CD4-positive, alpha-beta T cell (primary cell): ENCODE measurements at regions not wholly inside any gene's neighbourhood (a gene's known extent, or its start where the extent isn't known, plus 50 kb on each side); places are given as distances from the start of the nearest gene placed in this dataset.

Source experiments
- ATAC-seq: fragments of 200-7000 bp; cut with Tn5 transposase; one replicate; pipeline ENCODE4 v1.10.0; 2022; ENCODE audit warnings: mild to moderate bottlenecking; ENCODE audit not compliant: poor library complexity
- CTCF ChIA-PET: fragments of 350-600 bp; sonication (Branson Sonifier 250); formaldehyde crosslinking; loops from one replicate; lab custom pipeline; 2021; ENCODE audit warnings: antibody characterized with exemption, inconsistent platforms; lab: Charles Lee
- POLR2A ChIA-PET: fragments of 350-600 bp; sonication (Branson Sonifier 250); formaldehyde crosslinking; loops from one replicate; lab custom pipeline; 2021; ENCODE audit warnings: antibody characterized with exemption, inconsistent platforms; lab: Charles Lee
- DNase-seq, 14 experiments: peaks; one replicate each; pipeline ENCODE4 v3.0.0-alpha.2; 2013 to 2020; ENCODE audit warnings: mixed read lengths in 2 of 14
- H3K27ac ChIP-seq, 2 donors: one replicate each; pipeline versions ENCODE4 v1.5.1 to v1.7.0; 2013; ENCODE audit warnings: low read length in 2 of 2, low read depth in 1 of 2, mild to moderate bottlenecking in 1 of 2
- H3K27me3 ChIP-seq, 2 experiments: 1 replicate in 1 of 2; 2 replicates in 1 of 2; pipeline versions ENCODE4 v1.6.1 to v1.7.0; 2013; ENCODE audit warnings: low read length in 2 of 2, control low read depth in 1 of 2, mild to moderate bottlenecking in 1 of 2, moderate library complexity in 1 of 2; ENCODE audit not compliant: insufficient read depth in 2 of 2, control insufficient read depth in 1 of 2
- H3K36me3 ChIP-seq: one replicate; pipeline ENCODE4 v1.6.1; 2013; ENCODE audit warnings: low read length, control low read depth; ENCODE audit not compliant: insufficient read depth
- H3K4me1 ChIP-seq: one replicate; pipeline ENCODE4 v1.6.1; 2013; ENCODE audit warnings: low read length, control low read depth; ENCODE audit not compliant: insufficient read depth
- H3K4me3 ChIP-seq: one replicate; pipeline ENCODE4 v1.5.1; 2013; ENCODE audit warnings: mild to moderate bottlenecking, low read length, moderate library complexity
- H3K9me3 ChIP-seq, 2 experiments: 1 replicate in 1 of 2; 2 replicates in 1 of 2; pipeline versions ENCODE4 v1.6.1 to v1.7.0; 2013; ENCODE audit warnings: low read length in 2 of 2, mild to moderate bottlenecking in 2 of 2, control low read depth in 1 of 2, moderate library complexity in 1 of 2; ENCODE audit not compliant: control insufficient read depth in 1 of 2, insufficient read depth in 1 of 2
- H3K27ac Mint-ChIP-seq: one replicate; pipeline ENCODE4 v1.8.0; 2020; ENCODE audit warnings: mixed read lengths
- H3K27me3 Mint-ChIP-seq: one replicate; pipeline ENCODE4 v1.8.0; 2021; ENCODE audit warnings: mixed read lengths
- H3K36me3 Mint-ChIP-seq: one replicate; pipeline ENCODE4 v1.8.0; 2021; ENCODE audit warnings: low read depth, mixed read lengths
- H3K4me1 Mint-ChIP-seq: one replicate; pipeline ENCODE4 v1.8.0; 2021; ENCODE audit warnings: low read depth, mixed read lengths
- H3K4me3 Mint-ChIP-seq: one replicate; pipeline ENCODE4 v1.8.0; 2020; ENCODE audit warnings: mild to moderate bottlenecking, mixed read lengths
- H3K9me3 Mint-ChIP-seq: one replicate; pipeline ENCODE4 v1.8.0; 2020; ENCODE audit warnings: mixed read lengths
- intact Hi-C, 2 experiments: fragments of 100-400 bp; cut with DNase I in 1 of 2; cut with micrococcal nuclease in 1 of 2; formaldehyde crosslinking; loops; one replicate each; pipeline versions ENCODE4 v1.15.1 to v1.9.0; 2023 to 2025; cut with DNase I, micrococcal nuclease
- TF ChIP-seq, protein P1 (sequence below): fragments of 200-600 bp; IDR thresholded peaks from one replicate; pipeline ENCODE4 v1.8.0; 2022; ENCODE audit warnings: antibody characterized with exemption, mild to moderate bottlenecking

DNA sequence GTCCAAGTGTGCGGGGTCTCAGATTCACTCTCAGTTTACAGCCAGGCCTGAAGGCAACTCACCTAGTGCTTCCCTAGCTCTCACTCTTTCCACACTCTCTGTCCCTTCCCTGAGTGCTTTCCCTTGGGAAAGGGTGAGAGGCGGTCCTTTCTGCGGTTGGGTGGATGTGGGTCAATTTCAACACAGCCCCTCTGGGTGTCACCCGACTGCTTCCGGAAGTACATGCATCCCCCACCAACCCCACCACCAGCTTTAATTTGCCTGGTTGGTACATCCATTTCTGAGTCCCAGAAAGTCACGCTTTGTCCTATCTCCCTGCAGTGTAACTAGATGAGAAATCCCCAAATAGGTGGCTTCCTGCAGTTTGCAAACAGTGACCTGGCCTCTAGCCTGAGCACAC is 307.3 kb upstream of the MEIS1 start:
- H3K27ac Mint-ChIP-seq: no peak overlapping the region
- ChIA-PET CTCF (no interaction called here), POLR2A (no interaction called here)
- Histone ChIP-seq H3K27ac (no peak overlapping the region), H3K4me1 (no peaks in the 10 kb centered on the region), H3K9me3 (peaks cover 0 to 9% of the 10 kb centered on the region in 2 experiments), H3K27me3 (no peaks in the 10 kb centered on the region), H3K36me3 (no peaks in the 10 kb centered on the region), H3K4me3 (no peak overlapping the region)
- ATAC-seq: no peak
- no peaks in the 10 kb centered on the region for H3K4me1 Mint-ChIP-seq
- H3K4me3 Mint-ChIP-seq: no peak overlapping the region
- H3K36me3 Mint-ChIP-seq: no peaks in the 10 kb centered on the region
- no peaks in the 10 kb centered on the region for H3K27me3 Mint-ChIP-seq
- no peak for DNase-seq
- TF ChIP-seq, protein P1, sequence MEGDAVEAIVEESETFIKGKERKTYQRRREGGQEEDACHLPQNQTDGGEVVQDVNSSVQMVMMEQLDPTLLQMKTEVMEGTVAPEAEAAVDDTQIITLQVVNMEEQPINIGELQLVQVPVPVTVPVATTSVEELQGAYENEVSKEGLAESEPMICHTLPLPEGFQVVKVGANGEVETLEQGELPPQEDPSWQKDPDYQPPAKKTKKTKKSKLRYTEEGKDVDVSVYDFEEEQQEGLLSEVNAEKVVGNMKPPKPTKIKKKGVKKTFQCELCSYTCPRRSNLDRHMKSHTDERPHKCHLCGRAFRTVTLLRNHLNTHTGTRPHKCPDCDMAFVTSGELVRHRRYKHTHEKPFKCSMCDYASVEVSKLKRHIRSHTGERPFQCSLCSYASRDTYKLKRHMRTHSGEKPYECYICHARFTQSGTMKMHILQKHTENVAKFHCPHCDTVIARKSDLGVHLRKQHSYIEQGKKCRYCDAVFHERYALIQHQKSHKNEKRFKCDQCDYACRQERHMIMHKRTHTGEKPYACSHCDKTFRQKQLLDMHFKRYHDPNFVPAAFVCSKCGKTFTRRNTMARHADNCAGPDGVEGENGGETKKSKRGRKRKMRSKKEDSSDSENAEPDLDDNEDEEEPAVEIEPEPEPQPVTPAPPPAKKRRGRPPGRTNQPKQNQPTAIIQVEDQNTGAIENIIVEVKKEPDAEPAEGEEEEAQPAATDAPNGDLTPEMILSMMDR: no peak
- peaks cover 6% of the 10 kb centered on the region for H3K9me3 Mint-ChIP-seq
- intact Hi-C loops: no loop called here

DNA sequence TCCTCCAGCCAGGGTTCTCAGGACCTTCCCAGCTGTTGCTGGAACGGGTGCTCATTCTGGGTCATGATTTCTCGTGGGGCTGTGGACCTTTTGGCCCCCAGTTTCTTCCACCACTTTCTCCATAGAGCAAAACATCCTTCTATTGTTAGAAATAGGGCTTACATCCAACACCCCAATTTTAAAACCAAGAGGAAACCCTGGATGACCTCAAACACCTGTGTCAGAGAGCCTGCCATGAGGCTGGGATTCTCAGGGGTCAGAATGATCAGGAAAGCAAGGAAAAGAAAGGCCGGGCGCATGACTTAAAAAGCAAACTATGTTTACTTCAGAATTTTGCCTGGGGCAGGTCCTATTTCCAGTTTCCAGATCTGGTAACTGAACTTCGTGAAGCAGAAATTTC is 307.9 kb upstream of the MEIS1 start:
- Histone ChIP-seq H3K9me3 (peaks cover 0 to 9% of the 10 kb centered on the region in 2 experiments), H3K4me1 (no peaks in the 10 kb centered on the region), H3K36me3 (no peaks in the 10 kb centered on the region), H3K4me3 (no peak overlapping the region), H3K27me3 (no peaks in the 10 kb centered on the region), H3K27ac (no peak overlapping the region)
- CTCF ChIA-PET: no interaction called here
- Mint-ChIP-seq H3K4me1 (no peaks in the 10 kb centered on the region), H3K27me3 (no peaks in the 10 kb centered on the region), H3K4me3 (no peak overlapping the region), H3K36me3 (no peaks in the 10 kb centered on the region), H3K27ac (no peak overlapping the region), H3K9me3 (peaks cover 6% of the 10 kb centered on the region)
- intact Hi-C loops: no loop called here
- ATAC-seq (no peak), DNase-seq (no peak)
- TF ChIP-seq, protein P1: no peak
- POLR2A ChIA-PET: no interaction called here

- no peaks in the 10 kb centered on the region for H3K36me3 ChIP-seq
- H3K9me3 Mint-ChIP-seq: peaks cover 6% of the 10 kb centered on the region
- H3K27me3 ChIP-seq: no peaks in the 10 kb centered on the region
- POLR2A ChIA-PET: no interaction called here
- intact Hi-C loops: no loop called here
- no peak overlapping the region for H3K27ac Mint-ChIP-seq
- no peaks in the 10 kb centered on the region for H3K4me1 ChIP-seq
- no peaks in the 10 kb centered on the region for H3K27me3 Mint-ChIP-seq
- H3K9me3 ChIP-seq: peaks cover 0 to 7% of the 10 kb centered on the region in 2 experiments
- H3K4me3 Mint-ChIP-seq: no peak overlapping the region
- no peaks in the 10 kb centered on the region for H3K36me3 Mint-ChIP-seq
- CTCF ChIA-PET: no interaction called here
- TF ChIP-seq, protein P1: no peak
- ATAC-seq: no peak
- no peak overlapping the region for H3K4me3 ChIP-seq
- DNase-seq: no peak
- H3K27ac ChIP-seq: no peak overlapping the region
- no peaks in the 10 kb centered on the region for H3K4me1 Mint-ChIP-seq
These were observed 309.0 kb upstream of the MEIS1 start for GRCh38 chr2:66125951-66126350.
